Medulla oblongata (tissue), 1 donor: ENCODE measurements at regions not wholly inside any gene's neighbourhood (a gene's known extent, or its start where the extent isn't known, plus 50 kb on each side); places are given as distances from the start of the nearest gene placed in this dataset.
A peak's percentile ranks its signal among the peaks of the same experiment; 100 is the strongest.
"Not testable (repeated sequence)": the region's sequence is repeated elsewhere in the genome, so short reads cannot be mapped to it uniquely, and the experiment has no call there.

Source experiments
- DNase-seq: peaks from one replicate; pipeline ENCODE4 v3.0.0-alpha.2; 2015; ENCODE audit errors: extremely low spot score

DNA sequence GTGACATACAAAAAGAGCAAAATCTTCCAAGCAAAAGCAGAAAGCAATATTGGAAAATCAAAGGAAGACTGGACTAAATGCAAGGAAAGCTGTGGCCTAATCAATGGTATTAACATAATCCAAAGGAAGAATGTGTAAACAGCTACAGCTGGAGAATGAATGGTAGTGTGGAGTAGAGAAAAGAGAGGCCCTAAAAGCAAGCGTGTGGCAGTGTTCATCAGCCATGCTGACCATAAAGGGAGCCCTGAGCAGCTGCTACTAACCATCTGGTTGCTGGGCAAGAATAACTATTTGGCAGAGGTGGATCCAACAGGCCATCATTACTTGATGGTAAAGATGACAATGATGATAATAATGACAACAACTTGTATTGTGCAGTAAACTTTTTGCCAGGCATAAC is 148.5 kb upstream of the BEND6 start:
- no peak for DNase-seq

- no peak for DNase-seq
Observed at GRCh38 chr6:56804996-56805395, 149.9 kb upstream of the BEND6 start.

DNA sequence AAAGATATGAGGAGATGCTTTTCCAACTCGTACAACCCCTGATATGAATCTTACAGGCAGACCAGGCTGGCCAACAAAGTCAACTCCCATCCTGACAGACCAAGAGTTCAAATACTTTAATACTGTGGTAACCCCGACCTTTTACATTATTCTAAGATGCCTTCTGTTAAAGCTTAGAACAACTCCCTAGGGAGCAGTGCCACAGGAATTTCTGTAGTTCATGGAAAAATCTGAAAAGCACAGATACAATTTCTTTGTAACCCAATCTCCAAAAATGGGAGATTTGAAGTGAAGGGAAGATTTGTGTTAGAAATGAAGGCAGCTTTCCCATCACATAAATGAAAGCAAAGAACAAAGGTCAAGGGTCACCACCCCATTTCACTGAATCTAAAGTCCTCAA is 151.3 kb upstream of the BEND6 start:
- no peak for DNase-seq

GRCh38 chr6:56802584-56802983 is 152.3 kb upstream of the BEND6 start:
- no peak for DNase-seq

DNA sequence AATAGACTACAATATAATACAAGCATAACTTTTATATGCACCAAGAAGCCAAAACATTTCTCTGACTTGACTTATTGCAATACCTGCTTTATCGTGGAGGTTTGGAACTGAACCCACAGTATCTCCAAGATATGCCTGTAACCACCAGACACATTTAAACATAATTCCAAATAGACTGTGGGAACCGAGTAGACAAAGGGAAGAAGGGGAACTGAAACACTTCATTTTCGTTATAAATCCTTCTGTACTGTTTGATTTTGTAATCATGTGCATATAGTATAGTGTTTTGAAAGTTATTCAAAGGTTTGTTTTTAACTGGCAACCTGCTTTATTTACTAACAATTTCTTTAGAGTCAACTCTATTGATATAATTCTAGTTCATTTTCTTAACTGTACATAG is 154.9 kb upstream of the BEND6 start:
- DNase-seq, result no peak

DNA sequence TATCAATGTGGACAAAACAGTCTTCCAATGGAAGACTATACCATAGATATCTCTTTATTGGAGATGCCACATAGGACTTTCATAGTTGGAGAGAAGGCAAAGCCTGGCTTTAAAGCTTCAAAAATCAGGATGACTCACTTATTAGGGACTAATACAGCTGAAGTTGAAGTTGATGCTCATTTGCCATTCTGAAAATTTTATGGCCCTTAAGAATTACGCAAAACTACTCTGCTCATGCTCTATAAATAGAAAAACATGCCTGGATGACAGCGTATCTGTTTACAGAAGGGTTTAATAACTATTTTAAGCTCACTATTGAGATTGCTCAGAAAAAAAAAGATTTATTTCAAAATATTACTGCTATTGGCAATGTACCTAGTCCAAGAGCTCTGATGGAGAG is 155.5 kb upstream of the DST start:
- no peak for DNase-seq

- no peak for DNase-seq
Observed at GRCh38 chr6:56796196-56796532, 153.5 kb upstream of the DST start.

- DNase-seq, result no peak
Observed at GRCh38 chr6:56795466-56796195, 152.9 kb upstream of the DST start.

- no peak for DNase-seq
Observed at GRCh38 chr6:56794421-56794820, 151.7 kb upstream of the DST start.

DNA sequence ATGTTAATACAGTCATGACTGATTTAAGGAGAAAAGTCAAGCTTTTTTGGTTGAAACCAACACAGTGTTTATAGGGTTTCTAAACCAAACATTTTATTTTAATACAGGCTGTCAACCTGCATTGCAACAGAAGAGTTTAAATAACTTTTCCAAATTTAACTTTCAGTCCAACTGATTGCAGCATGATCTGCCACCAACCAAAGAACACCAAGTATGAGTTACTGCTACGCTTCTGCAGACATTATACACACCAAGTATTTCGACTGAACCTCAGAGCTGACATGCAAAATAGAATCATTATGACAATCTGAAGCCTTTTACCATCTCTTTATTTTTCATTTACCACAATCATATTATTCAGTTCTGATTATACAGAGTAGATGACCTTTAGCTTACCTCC is 151.2 kb upstream of the DST start:
- no peak for DNase-seq

GRCh38 chr6:56790414-56790813 is 147.7 kb upstream of the DST start:
- DNase-seq, result no peak

GRCh38 chr6:56789879-56790278 is 147.2 kb upstream of the DST start:
- no peak for DNase-seq

- no peak for DNase-seq
Observed at GRCh38 chr6:56789342-56789741, 146.7 kb upstream of the DST start.

DNA sequence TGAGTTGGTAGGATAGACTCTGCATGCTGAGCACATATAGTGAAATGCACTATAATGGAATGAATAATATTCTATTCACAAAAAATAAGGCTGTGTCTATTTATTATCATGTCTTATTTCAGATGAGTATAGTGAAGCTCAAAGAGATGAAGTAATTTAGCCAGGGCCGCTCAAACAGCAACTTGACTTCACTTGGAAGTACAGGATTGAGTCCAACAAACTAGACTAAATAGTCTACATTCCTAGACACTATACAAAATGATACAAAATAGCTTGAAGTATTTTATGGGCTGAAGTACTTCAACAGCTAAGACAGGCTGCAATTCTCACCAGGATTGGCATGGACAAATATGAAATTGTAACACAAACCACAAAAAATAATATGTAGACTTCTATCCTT is 144.5 kb upstream of the DST start:
- DNase-seq, result no peak

GRCh38 chr6:56786256-56786655 is 143.6 kb upstream of the DST start:
- DNase-seq, result no peak

GRCh38 chr6:56785536-56785935 is 142.8 kb upstream of the DST start:
- DNase-seq, result not testable (repeated sequence)

DNA sequence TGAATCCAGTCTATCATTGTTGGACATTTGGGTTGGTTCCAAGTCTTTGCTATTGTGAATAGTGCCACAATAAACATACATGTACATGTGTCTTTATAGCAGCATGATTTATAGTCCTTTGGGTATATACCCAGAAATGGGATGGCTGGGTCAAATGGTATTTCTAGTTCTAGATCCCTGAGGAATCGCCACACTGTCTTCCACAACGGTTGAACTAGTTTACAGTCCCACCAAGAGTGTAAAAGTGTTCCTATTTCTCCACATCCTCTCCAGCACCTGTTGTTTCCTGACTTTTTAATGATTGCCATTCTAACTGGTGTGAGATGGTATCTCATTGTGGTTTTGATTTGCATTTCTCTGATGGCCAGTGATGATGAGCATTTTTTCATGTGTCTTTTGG is 137.4 kb upstream of the DST start:
- not testable (repeated sequence) for DNase-seq

DNA sequence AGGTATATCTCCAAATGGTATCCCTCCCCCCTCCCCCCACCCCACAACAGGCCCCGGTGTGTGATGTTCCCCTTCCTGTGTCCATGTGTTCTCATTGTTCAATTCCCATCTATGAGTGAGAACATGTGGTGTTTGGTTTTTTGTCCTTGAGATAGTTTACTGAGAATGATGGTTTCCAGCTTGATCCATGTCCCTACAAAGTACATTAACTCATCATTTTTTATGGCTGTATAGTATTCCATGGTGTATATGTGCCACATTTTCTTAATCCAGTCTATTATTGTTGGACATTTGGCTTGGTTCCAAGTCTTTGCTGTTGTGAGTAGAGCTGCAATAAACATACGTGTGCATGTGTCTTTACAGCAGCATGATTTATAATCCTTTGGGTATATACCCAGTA is 135.8 kb upstream of the DST start:
- not testable (repeated sequence) for DNase-seq

- no peak for DNase-seq
Observed at GRCh38 chr6:56775498-56776166, 132.9 kb upstream of the DST start.

- DNase-seq, result peak; percentile 63
Observed at GRCh38 chr6:56772737-56773184, 130.1 kb upstream of the DST start.

DNA sequence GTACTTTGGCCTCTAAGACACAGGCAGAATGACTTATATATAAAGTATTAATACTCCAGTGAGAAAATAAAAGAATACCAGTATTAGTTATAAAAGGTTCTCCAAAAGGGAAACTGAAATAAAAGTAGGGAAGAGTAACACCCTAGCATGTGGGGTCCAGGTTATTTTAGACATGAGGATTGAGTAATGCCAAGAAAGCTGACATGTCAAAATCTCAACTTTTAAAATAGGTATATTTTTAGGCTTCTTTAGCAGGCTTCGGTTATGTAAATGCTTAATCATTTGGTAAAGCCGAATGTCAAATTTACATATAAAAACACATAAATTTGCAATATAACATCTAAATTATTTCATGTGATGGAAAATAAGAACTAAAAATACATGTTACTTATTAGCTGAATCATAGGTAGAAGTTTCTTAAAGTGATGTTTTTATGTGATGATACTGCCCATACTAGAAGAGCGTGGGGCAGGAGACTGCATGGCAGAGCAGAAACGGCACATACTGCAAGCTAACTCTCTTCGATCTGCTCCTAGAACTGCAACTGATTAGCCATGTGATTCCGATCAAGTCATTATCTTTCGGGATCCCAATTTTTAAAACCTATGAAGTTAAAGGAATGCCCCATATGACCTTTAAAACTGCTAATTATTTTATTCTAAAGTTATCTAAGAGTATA is 129.4 kb upstream of the DST start:
- DNase-seq, result no peak

GRCh38 chr6:56771189-56771588 is 128.5 kb upstream of the DST start:
- no peak for DNase-seq

DNA sequence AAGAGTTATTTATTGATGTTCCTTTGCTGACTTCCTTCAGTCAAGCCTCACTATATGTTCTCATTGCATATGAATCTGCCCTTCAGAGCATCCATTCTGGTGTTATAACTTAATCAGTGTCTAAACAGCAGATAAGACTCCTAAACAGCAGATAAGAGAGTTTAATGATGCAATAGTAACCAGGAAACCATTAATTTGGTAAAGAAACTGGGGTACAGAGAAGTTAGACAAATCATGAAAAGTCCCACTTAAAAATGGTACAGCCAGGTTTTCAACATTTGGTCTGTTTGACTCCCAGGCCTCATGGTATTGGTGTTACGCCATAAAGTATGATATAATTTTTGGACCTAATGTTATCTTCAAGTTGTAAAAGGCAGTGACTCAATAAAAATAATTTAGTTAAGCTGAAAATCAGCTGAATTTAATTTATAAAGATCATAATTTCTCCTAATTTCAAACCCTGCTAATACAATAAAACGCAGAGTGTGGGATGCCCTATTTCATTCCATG is 127.4 kb upstream of the DST start:
- no peak for DNase-seq
